ENCODE measurements at regions not wholly inside any gene's neighbourhood (a gene's known extent, or its start where the extent isn't known, plus 50 kb on each side); places are given as distances from the start of the nearest gene placed in this dataset.

DNA sequence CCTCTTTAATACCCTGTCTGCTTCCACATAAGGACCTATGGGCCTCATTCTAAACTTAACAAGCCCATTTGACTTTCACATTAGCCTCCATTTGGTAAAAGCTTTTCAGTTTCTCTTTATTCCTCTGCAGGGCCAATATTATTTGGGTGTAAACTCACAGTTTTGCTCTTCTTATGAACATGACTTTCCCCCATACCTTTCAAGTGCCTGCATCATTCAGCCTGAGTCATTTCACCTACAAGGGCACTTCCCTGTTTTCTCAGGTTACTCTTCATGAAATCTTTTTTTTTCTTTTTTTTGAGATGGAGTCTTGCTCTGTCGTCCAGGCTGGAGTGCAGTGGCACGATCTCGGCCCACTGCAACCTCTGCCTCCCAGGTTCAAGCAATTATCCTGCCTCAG, 1258.1 kb upstream of the CELF2 start:
- DNase-seq: no peak

DNA sequence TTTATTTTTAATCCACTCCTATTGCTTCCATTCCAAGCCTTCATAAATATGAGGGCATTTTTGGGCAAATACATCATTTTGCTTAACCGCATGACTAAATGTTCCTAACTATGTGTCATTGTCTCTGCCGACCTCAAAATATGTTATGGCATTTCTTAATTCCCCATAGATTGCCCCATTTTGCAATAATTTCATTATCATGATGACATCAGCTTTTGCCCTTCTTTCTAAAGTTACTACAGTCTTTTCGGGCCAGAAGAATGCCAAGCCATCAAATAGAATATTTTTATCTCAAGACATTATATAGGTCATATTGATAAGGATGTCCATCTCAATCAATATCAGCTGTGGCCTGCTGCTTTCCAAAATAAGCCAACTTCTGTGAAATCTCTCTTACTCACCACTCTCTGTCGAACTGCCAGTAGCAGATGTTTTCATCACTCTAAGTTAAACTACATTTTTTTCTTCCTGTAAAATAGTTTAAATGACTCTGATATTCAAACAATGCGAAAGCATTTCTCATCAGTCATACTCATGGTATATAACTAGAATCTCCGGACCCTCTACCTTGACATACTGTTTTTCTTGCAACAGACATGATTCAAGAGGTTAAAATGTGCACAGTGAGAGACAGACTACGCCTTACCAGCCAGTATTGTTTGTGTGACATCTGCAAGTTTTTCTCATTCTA, 1254.6 kb upstream of the CELF2 start:
- peak; percentile 4 for DNase-seq

DNA sequence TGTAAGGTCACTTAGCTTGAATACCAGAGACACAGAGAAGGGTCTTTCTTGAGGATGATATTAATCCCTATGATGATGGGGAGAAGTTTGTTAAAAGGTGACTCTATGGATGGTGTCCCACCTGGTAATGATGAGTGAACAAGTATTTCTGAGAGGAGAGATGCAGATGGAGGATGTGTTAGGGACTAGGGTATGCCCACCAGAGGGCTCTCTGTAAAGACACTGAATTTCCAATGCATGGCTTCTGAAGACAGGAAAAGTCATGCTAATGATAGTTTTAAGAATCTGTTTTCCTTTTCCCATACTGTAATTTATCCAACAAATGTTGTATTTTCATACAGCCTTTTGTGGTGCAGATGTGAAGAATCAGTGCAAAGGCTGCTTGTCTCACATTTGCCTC, 1250.9 kb upstream of the CELF2 start:
- DNase-seq: no peak

DNA sequence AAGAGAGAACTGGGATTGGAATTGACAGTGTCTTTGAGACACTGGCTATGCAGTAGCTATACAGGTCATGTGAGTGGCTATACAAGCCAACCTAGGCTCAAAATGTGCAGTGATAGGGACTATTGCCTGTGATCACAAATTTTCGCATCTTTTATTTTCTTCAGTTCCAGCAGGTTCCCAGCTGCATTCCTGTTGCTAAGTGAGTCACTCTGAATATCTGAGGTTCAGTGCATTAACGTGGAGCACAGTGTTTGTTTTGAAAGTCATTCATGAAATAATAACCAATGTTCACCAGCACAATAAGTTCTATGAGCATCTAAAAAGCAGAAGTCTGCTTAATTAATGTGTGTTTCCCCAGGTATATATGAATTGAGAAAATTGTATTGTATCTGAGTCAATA, 1236.0 kb upstream of the CELF2 start:
- DNase-seq: no peak

DNA sequence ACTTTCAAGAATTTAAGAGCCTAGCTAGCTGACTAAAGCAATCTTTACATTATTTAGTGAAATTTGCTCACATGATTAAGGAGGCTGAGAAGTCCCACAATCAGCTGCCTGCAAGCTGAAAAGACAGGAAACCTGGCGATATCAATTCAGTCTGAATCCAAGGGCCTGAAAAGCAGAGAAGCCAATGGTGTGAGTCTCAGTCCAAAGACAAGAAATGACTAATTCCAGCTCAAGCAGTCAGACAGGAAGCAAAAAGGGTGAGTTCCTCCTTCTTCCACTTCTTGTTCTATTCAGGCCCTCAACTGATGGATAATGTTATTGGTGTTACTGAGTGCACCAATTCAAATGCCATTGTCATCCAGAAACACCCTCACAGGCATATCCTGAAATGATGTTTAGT, 1231.6 kb upstream of the CELF2 start:
- DNase-seq: no peak

DNA sequence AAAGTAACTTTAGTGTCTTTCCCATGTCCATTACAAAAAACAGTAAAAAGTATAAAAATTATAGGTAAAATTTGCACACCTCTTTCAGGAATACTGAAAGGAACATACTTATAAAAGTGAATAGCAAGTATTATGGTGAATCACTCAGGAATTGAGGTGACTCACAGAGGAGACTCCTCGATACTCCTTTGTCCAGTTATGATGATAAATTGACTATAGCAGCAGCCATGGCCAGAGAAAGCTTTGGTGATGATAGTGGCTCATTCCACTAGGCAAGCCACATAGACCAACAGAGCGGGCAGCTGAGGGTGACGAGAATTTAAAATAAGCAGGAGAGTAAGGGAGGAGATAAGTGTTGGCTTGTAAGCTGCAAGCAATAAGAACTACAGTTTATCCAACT, 1231.1 kb upstream of the CELF2 start:
- no peak for DNase-seq

DNA sequence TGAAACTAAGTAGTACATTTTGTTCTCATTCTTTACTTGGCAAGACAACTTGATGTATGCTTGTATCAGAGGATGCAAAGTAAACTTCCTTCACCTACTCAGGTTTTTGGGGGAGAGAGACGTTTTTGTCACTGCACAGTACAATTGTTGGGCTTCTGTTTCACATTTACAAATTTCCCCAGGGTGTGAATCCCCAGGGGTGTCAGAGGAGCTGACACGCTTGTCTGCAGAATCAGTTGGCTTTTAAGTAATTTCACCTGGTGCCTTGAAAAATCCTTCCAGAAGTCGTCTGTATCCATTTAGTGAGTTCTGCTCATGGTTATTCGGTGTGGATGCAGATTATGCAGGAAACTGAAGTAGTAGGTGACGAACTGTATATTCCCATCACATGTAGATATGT, 1227.7 kb upstream of the CELF2 start:
- no peak for DNase-seq

DNA sequence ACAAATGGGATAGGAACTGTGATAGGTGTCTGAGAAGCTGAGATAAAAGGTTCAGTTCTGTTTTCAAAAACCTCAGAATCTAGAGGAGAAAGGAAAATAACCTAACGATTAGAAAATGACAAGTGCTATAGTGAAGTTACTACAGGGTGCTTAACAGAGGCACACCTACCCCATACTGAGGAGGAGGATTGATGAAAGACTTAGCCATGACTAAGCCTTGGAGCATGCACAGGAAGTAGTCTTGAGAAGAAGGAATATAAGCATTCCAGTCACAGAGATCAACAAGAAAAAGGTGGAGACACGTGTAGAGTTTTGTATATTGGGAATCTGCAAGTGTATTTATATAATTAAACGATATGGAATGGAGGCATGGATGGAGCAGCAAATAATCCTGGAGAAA, 1225.5 kb upstream of the CELF2 start:
- DNase-seq: no peak

DNA sequence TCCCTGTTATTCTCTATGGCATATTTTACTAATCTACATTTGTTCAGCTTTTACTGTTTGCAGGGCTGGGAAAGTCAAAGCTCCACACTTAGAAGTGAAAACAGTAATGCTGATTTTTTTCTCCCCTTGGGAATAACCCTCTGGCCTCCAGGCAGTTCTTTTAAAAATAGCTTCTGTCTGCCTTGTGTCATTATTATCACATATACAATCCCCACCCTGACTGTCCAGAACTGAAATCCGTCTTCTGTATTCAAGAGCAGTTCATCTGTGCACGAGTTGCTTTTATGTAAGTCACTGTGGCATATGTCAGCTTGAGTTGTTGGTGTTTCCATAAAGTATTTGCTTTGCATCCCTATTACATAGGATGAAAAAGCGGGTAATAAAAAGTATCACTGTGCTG, 1221.1 kb upstream of the CELF2 start:
- DNase-seq: no peak

DNA sequence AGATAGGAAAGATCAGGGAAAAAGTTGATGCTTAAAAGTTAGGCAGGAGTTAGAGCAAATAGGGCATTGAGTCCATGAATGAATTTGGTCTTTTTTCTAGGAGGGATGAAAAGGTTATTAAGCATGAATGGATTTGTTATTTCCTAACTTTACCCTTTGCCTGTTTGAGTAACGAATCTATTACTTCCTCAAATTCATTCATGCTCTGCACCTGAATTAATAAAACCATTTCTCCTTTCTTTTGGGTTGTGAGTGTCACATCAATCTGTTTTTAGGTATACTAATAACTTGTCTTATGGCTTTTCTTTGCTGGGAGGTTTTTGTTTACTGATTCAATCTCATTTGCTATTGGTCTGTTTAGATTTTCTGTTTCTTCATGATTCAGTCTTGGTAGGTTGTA, 1217.7 kb upstream of the CELF2 start:
- DNase-seq: no peak

DNA sequence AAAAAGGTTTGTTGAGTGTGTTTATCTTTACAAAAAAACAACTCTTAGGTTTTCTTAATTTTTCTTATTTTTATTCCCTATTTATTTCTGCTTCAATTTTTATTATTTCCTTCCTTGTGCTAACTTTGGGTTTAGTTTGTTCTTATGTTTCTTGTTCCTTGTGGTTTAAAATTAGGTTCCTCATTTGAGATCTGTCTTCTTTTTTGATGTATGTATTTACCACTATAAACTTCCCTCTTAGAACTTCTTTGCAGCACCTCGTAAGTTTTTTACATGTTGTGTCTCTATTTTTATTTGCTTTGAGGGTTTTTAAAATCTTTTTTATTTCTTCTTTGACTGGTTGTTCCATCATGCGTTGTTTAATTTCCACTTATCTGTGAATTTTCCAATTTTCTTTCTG, 1217.1 kb upstream of the CELF2 start:
- no peak for DNase-seq

DNA sequence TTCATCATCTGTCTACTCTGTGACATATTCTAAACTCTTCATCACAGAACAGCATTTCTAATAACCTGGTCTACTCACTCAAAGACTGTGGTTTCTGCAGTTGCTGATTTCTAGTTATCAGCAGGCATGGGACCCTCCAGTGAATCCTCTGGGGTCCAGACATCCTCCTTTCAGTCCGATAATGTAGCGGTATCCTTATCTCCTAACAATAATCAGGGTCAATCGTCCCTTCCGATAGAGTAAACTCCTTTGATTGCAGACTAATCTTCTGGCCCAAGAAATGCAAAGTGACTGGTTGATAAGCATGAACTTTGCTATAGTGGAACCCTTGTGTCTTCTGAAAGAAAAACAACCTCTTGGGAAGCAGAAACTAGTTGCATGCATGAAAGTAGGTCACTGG, 1209.8 kb upstream of the CELF2 start:
- no peak for DNase-seq

DNA sequence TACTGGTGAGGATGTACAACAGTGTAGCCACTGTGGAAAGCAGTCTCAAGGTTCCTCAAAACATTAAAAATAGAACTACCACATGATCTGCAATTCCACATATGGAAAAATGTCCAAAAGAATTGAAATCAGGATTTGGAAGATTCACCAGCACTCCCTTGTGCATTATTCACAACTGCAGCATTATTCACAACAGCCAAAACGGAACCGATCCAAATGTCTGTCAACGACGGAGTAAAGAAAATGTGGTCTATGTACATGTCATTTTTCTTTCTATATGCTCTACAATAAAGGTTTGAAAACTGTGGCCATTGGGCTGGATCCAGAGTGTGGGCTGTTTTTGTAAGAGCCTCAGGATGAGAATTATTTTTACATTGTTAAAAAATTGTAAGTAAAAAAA, 1206.1 kb upstream of the CELF2 start:
- peak; percentile 70 for DNase-seq

DNA sequence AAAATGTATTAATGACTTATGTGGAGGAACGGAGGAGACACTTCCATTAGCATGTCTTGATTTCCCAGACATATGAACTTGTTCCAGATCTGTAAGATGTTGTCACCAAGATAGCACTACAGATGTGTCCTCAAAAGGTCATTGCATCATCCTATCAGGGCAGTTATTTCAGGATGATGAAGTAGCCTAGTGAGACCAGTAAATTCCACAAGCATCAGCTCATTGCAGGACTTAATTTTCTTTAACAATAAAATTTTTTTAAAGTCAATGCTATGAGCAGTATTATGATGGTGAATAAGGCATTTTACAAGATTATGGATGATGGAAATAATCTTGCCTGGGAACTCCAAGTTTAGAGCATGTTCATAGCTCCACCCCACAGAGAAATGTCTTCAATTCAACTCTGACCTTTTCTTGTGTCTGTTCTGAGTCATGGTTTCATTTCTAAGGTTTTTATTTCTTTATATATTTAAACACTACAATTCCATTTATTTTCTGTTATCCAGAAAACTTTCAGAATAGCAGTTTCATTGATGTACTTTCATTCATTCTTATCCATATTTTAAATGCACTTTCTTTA, 1203.3 kb upstream of the CELF2 start:
- no peak for DNase-seq

DNA sequence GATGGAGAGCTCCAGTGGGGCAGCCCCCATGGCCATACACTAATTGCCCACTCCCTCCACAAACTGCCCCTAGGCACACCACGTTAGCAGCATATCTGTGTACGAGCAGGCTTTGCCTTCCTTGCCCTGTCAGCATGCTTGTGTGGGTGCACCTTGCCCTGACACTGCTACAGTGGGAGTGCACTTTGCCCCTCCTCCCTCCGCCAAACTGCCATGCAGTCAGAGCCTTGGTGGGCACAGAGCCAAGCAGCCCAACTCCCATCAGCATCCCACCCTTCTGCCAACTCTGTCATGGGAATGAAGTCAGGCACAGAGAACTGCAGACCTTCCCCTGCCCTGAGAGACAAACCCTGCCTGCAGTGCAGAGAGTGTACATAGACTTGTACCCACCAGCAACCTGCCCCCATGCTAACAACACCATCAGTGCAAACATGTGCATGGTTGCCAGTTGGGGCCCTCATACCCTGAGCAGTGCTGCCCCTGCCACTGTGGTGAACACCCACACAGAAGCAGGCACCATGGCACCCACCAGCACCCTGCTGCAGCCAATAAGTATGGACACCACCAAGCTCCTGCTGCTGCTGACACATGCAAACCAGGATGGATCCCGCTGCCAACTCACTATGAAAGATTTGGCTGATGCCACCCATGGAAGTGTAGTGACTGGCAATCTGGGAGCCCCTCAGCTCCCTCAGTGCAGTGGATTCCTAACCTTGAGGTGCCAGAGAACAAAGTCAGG, 1197.7 kb upstream of the CELF2 start:
- DNase-seq: no peak

DNA sequence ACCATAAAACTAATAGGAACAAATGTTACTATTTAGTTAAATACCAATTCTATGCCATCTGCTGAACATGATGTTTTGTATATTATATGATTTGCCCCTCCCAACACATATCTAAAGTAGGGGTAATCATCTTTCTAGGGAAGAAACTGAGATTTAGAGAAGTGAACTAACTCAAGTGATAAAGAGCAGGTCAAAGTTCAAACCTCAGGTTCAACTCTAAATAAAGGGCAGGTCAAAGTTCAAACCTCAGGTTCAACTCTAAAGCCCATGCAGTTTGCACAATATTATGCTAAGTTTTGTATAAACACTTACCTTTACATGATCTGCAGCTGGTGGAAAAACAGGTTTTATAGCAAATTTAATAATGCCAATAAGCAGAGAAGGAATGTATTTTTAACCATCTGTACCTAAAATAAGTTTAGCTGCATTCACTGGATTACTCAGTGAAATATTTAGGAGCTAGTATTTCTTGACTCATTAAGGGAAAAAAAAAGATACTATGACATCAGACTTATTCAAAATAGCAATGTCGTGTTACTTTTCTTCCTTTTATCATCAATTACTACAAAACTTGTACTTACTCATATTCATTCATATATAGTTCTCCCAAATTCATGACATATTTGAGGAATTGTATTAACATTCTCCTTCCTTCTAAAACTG, 1194.3 kb upstream of the CELF2 start:
- DNase-seq: no peak

DNA sequence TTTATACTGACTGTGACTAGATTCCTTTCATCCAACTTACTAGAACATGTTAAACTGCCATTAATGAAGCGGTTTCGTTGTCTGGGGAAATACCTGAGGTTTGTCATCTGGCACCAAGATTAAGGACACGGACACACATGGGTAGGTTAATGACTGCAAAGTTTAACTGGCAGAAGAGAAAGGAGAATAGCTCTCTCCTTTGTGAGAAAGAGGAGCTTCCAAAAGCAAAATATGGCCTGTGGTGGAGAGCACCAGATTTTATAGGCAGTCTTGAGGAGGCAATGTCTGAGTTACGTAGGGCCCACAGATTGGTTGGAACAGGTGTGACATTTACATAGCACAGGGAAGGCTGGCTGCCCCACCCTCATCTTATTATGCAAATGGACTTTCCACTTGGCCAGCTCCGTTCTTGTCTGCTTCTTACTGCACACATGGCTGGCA, 1193.0 kb upstream of the CELF2 start:
- no peak for DNase-seq

DNA sequence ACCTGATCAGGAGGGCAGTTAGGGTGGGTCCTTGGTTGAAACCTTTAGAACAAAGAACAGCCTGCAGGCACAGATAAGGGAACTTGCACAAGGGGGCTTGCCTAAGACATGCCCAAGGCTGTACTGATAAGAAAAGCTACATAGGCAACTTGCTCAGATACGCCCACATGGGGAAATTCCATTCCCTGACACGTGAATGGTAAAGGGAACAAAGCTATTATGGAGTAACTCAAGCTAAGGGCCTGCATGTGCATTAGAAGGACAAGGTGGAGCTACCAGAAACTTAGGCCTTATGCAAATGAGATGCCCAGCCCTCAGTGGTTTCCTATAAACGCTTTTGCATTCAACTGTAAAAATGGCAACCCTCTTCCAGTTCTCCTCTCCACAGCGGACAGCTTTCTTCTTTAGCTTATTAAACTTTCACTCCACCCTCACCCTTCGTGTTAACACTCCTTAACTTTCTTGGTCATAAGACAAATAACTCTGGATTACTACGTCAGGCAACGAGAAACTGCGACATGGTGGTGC, 1192.1 kb upstream of the CELF2 start:
- no peak for DNase-seq

DNA sequence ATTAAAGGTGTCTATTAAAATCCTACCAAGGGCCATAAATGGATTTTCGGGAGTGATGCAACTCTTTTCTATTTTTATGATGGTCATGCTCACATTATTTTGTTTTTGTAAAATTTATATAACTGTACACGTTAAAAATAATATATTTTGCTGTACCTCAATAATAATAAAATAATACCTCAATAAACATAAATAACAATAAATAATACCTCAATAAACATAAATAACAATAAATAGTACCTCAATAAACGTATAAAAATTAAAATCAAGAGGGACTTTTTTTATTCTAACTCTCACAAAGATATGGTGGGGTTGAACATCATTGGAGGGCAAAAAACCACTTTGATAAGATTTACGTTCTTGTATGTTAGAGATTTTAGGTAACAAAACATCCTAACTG, 1189.6 kb upstream of the CELF2 start:
- DNase-seq: no peak

DNA sequence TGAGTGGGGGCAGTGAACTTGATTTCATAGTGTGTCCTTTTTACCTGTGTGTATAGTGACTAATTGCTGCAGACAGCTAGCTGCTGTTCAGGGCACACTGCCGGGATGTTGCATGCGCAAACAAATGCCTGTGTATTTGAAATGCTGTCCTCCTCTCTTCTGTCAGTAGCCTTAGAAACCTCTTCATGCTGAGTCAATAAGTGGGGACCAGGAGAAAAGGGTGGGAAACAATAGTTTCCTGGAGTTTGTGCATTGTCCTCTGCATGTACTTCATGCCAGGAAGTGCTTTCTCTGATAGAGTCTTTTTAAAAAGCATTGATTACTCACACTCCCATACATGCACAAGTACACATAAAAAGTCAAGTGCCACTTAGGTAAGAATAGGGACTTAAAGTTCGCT, 1183.7 kb upstream of the CELF2 start:
- no peak for DNase-seq

DNA sequence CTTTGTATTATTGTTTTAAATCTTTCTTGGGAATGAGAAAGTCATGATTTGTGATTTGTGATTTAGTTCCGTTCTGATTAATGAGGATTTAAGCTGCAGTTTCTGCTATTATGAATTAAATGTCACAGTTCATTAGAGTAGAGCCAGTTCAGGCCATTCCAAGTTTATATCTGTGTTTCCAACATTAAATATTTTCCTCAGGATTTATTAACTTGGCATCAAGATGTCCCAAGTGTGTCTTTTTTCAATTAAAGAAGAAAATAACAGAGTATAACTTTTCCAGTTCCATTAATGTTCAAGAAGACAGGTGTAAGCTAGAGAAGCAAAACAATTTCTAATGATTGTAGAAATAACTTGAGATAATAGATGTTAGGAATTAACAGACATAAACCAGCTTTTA, 1183.2 kb upstream of the CELF2 start:
- DNase-seq: peak; percentile 11

DNA sequence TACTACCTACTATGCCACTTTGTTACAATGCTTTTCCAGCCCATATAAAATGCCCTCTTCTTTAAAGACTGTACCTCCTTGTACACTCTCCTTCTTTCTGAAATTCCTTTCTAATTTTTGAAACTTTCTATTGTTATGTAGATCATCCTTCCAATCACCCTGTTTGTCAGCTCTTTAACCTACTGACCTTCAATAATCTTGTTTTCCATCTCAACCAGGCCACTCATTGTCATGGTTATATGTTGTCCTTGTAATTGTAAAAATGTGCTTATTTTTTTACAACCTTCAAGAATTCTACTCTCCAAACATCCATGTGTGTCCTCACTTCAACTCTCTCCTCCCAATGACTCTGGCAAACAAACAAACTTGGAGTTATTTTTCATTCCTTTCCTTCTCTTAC, 1172.6 kb upstream of the CELF2 start:
- DNase-seq: no peak

DNA sequence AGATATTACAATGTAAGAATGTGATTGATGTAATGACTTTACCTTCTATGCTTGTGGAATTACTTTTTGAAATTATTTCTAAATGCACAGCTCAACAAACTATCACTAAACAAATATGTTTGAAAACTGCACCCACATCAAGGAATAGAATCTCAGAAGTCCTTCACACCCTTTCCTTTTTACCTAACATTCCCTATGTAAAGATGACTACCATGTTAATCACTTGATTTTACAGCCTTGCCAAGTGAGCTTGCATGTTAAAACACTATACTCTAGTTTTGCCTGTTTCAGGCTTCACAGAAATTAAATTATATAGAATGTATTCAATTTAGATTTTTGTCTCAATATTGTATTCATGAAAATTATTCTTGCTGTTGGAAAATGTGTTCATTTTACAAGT, 1169.4 kb upstream of the CELF2 start:
- DNase-seq: no peak

Data from muscle of arm (tissue), 1 donor.